H1 (cell line): ENCODE measurements at regions not wholly inside any gene's neighbourhood (a gene's known extent, or its start where the extent isn't known, plus 50 kb on each side); places are given as distances from the start of the nearest gene placed in this dataset.

Experiments
- CTCF ChIA-PET: fragments of 300-600 bp; sonication (Branson Sonifier 250); formaldehyde crosslinking; loops from one replicate; lab custom pipeline; 2021; ENCODE audit not compliant: partially characterized antibody; lab: Charles Lee
- POLR2A ChIA-PET: fragments of 300-600 bp; sonication (Branson Sonifier 250); formaldehyde crosslinking; loops from one replicate; lab custom pipeline; 2021; ENCODE audit warnings: inconsistent platforms; ENCODE audit not compliant: partially characterized antibody; lab: Charles Lee
- DNase-seq, 2 experiments: peaks; one replicate each; pipeline versions ENCODE4 v3.0.0 to v3.0.0-alpha.2; 2010 to 2022; ENCODE audit warnings: low spot score in 2 of 2, low read depth in 1 of 2, mixed read lengths in 1 of 2
- FAIRE-seq: peaks from 2 replicates; lab custom pipeline; 2011; peaks lifted over from hg19 to GRCh38; lab: Jason Lieb, UNC
- H2AFZ ChIP-seq: 2 replicates; pipeline ENCODE4 v1.8.1; 2012; ENCODE audit warnings: low read length, inconsistent platforms
- H2AK5ac ChIP-seq: 2 replicates; pipeline ENCODE4 v1.6.1; 2013; ENCODE audit warnings: low read depth, low read length
- H2BK120ac ChIP-seq: replicated peaks from 2 replicates; pipeline ENCODE3; 2013; ENCODE audit warnings: low read depth, low read length, inconsistent platforms
- H2BK12ac ChIP-seq: 2 replicates; pipeline ENCODE4 v1.6.1; 2013; ENCODE audit warnings: low read depth, low read length
- H2BK15ac ChIP-seq: 2 replicates; pipeline ENCODE4 v1.6.1; 2013; ENCODE audit warnings: low read length
- H2BK20ac ChIP-seq: 2 replicates; pipeline ENCODE4 v1.6.1; 2013; ENCODE audit warnings: low read length
- H2BK5ac ChIP-seq: 2 replicates; pipeline ENCODE4 v1.6.1; 2013; ENCODE audit warnings: low read depth, low read length
- H3K14ac ChIP-seq: 2 replicates; pipeline ENCODE4 v1.6.1; 2013; ENCODE audit warnings: inconsistent platforms; ENCODE audit not compliant: insufficient read length
- H3K18ac ChIP-seq: 2 replicates; pipeline ENCODE4 v1.6.1; 2013; ENCODE audit warnings: low read length; ENCODE audit errors: extremely low read depth
- H3K23ac ChIP-seq: 2 replicates; pipeline ENCODE4 v1.6.1; 2013; ENCODE audit warnings: inconsistent platforms; ENCODE audit not compliant: insufficient read length
- H3K23me2 ChIP-seq: 2 replicates; pipeline ENCODE4 v1.6.1; 2013; ENCODE audit warnings: low read depth, low read length
- H3K27ac ChIP-seq: 2 replicates; pipeline ENCODE4 v1.6.1; 2011; ENCODE audit warnings: low read depth, low read length, inconsistent platforms
- H3K27me3 ChIP-seq, 4 experiments: replicated peaks in 1 of 4; 1 replicate in 1 of 4; 2 replicates in 3 of 4; pipeline versions ENCODE4 v1.6.1 to v1.8.1; 2011 to 2013; ENCODE audit warnings: low read length in 3 of 4, mild to moderate bottlenecking in 3 of 4, inconsistent platforms in 2 of 4, mixed read lengths in 2 of 4, moderate library complexity in 1 of 4; ENCODE audit not compliant: control insufficient read depth in 3 of 4, insufficient read depth in 3 of 4; ENCODE audit errors: extremely low read depth in 1 of 4
- H3K36me3 ChIP-seq, 4 experiments: 2 replicates each; pipeline versions ENCODE4 v1.6.1 to v1.8.1; 2011 to 2013; ENCODE audit warnings: mild to moderate bottlenecking in 4 of 4, low read length in 3 of 4, moderate library complexity in 2 of 4, control low read depth in 1 of 4, inconsistent platforms in 1 of 4; ENCODE audit not compliant: insufficient read depth in 4 of 4, control insufficient read depth in 2 of 4
- H3K4ac ChIP-seq: replicated peaks from 2 replicates; pipeline ENCODE3; 2013; ENCODE audit warnings: low read length, low read depth, mixed read lengths, inconsistent platforms; ENCODE audit not compliant: insufficient read length
- H3K4me1 ChIP-seq, 4 experiments: replicated peaks in 1 of 4; 1 replicate in 1 of 4; 2 replicates in 3 of 4; pipeline versions ENCODE4 v1.6.1 to v1.8.1; 2011 to 2013; ENCODE audit warnings: low read length in 3 of 4, inconsistent platforms in 2 of 4, mixed read lengths in 1 of 4; ENCODE audit not compliant: insufficient read depth in 4 of 4, control insufficient read depth in 3 of 4
- H3K4me2 ChIP-seq, 2 experiments: 2 replicates each; pipeline versions ENCODE4 v1.6.1 to v1.8.1; 2011 to 2013; ENCODE audit warnings: low read depth in 2 of 2, low read length in 2 of 2, control low read depth in 1 of 2, inconsistent platforms in 1 of 2, mild to moderate bottlenecking in 1 of 2; ENCODE audit not compliant: insufficient read depth in 1 of 2
- H3K4me3 ChIP-seq, 4 experiments: fragments of 200-600, 300-600 bp in 1 of 4; sonication (generic), shearing (Covaris generic), sonication (Bioruptor Twin) in 1 of 4; 2 replicates each; pipeline versions ENCODE4 v1.5.1 to v1.8.1; 2011 to 2016; ENCODE audit warnings: low read length in 4 of 4, low read depth in 3 of 4, control low read depth in 2 of 4, inconsistent platforms in 2 of 4, mild to moderate bottlenecking in 2 of 4, mixed read lengths in 1 of 4, moderate library complexity in 1 of 4; ENCODE audit not compliant: insufficient read depth in 2 of 4; ENCODE audit errors: extremely low read depth in 1 of 4
- H3K56ac ChIP-seq: replicated peaks from 2 replicates; pipeline ENCODE3; 2013; ENCODE audit warnings: low read depth, mild to moderate bottlenecking, mixed read lengths, low read length, inconsistent platforms; ENCODE audit not compliant: insufficient read length
- H3K79me1 ChIP-seq: 2 replicates; pipeline ENCODE4 v1.6.1; 2013; ENCODE audit warnings: low read depth, low read length, control low read depth
- H3K79me2 ChIP-seq, 2 experiments: 2 replicates each; pipeline versions ENCODE4 v1.6.1 to v1.8.1; 2012 to 2013; ENCODE audit warnings: low read length in 2 of 2, mild to moderate bottlenecking in 2 of 2, inconsistent platforms in 1 of 2; ENCODE audit not compliant: insufficient read depth in 2 of 2, control insufficient read depth in 1 of 2
- H3K9ac ChIP-seq, 4 experiments: replicated peaks in 1 of 4; 1 replicate in 1 of 4; 2 replicates in 3 of 4; pipeline versions ENCODE4 v1.6.1 to v1.8.1; 2011 to 2013; ENCODE audit warnings: low read depth in 3 of 4, low read length in 3 of 4, control low read depth in 2 of 4, mild to moderate bottlenecking in 2 of 4, moderate library complexity in 2 of 4, inconsistent platforms in 1 of 4; ENCODE audit errors: extremely low read depth in 1 of 4
- H3K9me3 ChIP-seq, 2 experiments: 2 replicates each; pipeline versions ENCODE4 v1.6.1 to v1.8.1; 2012 to 2013; ENCODE audit warnings: mild to moderate bottlenecking in 2 of 2, moderate library complexity in 2 of 2, control low read depth in 1 of 2, inconsistent platforms in 1 of 2, low read depth in 1 of 2, low read length in 1 of 2, mixed read lengths in 1 of 2; ENCODE audit not compliant: insufficient read depth in 2 of 2
- H4K20me1 ChIP-seq, 2 experiments: replicated peaks in 1 of 2; 2 replicates each; pipeline versions ENCODE3 to v1.8.1; 2011 to 2013; ENCODE audit warnings: inconsistent platforms in 2 of 2, low read length in 2 of 2, mild to moderate bottlenecking in 1 of 2; ENCODE audit not compliant: insufficient read depth in 2 of 2, control insufficient read depth in 1 of 2
- H4K5ac ChIP-seq: 2 replicates; pipeline ENCODE4 v1.6.1; 2013; ENCODE audit warnings: low read length, low read depth, mixed read lengths, inconsistent platforms; ENCODE audit not compliant: insufficient read length
- H4K8ac ChIP-seq: 2 replicates; pipeline ENCODE4 v1.8.0; 2013; ENCODE audit warnings: mild to moderate bottlenecking, moderate library complexity, low read length, inconsistent platforms; ENCODE audit not compliant: insufficient read depth; ENCODE audit errors: extremely low read depth
- H4K91ac ChIP-seq: replicated peaks from 2 replicates; pipeline ENCODE3; 2013; ENCODE audit warnings: low read length, mixed read lengths, inconsistent platforms; ENCODE audit not compliant: insufficient read length
- BACH1 ChIP-seq: IDR thresholded peaks from 2 replicates; pipeline ENCODE4 v1.6.1; 2012; ENCODE audit warnings: low read length, improper control_type of control experiment
- CEBPB ChIP-seq: IDR thresholded peaks from 2 replicates; pipeline ENCODE4 v1.6.1; 2012; ENCODE audit warnings: low read depth, low read length
- POU5F1 ChIP-seq: IDR thresholded peaks from 2 replicates; pipeline ENCODE4 v1.6.1; 2011; ENCODE audit warnings: low read depth, mild to moderate bottlenecking, low read length, moderate library complexity
- SIN3A ChIP-seq, 2 experiments: IDR thresholded peaks in 1 of 2; conservative IDR thresholded peaks in 1 of 2; 2 replicates each; pipeline ENCODE4 v1.6.1; 2011 to 2012; ENCODE audit warnings: low read length in 2 of 2, improper control_type of control experiment in 1 of 2, low read depth in 1 of 2, mild to moderate bottlenecking in 1 of 2
- SIRT6 ChIP-seq: IDR thresholded peaks from one replicate; pipeline ENCODE4 v1.7.1; 2012; ENCODE audit warnings: low read length, inconsistent platforms
- WGBS, 2 experiments: shearing (Covaris generic) in 1 of 2; methylation state at CpG; one replicate each; pipeline versions ENCODE4 v1.1.6 to v1.1.7; 2013 to 2015; ENCODE audit warnings: low lambda C conversion rate in 2 of 2, mixed read lengths in 2 of 2, inconsistent platforms in 1 of 2, low coverage in 1 of 2, missing lambda C conversion rate in 1 of 2; ENCODE audit not compliant: insufficient replicate concordance in 2 of 2, insufficient coverage in 1 of 2, insufficient read length in 1 of 2; ENCODE audit errors: extremely low coverage in 1 of 2, missing lambda C conversion rate in 1 of 2; 5-methylcytosine and 5-hydroxymethylcytosine counted together

DNA sequence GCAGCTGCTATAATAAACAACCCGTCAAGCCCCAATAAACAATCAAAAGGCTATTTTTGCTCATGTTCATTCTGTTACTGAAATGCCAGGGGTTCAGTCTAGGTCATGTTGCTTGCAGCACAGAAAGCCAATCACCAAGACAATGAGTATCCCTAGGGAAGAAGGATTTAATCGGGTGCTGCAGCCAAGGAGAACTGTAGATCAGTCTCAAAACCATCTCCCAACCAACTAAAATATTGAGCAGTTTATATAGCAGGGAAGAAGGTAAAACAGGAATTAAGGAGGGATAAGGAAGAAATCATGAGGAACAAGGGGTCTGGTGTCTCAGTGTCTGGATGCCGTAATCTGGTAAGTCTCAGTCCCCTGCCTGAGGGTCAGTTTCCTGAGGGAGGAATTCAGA is 169.5 kb downstream of the BLID start:
- Histone ChIP-seq H2BK12ac (no peak overlapping the region), H2BK5ac (no peak overlapping the region), H3K23ac (no peak overlapping the region), H4K5ac (no peak overlapping the region), H2AFZ (no peak overlapping the region), H2BK20ac (no peak overlapping the region), H3K36me3 (no peaks in the 10 kb centered on the region), H2BK120ac (no peak overlapping the region), H3K4me1 (no peaks in the 10 kb centered on the region), H4K8ac (no peak overlapping the region), H3K4me3 (no peak overlapping the region), H3K4me2 (no peak overlapping the region), H3K23me2 (no peaks in the 10 kb centered on the region; the same call in 1 of the 2 replicates), H3K4ac (no peak overlapping the region), H3K56ac (no peak overlapping the region), H4K20me1 (no peaks in the 10 kb centered on the region), H3K79me2 (no peaks in the 10 kb centered on the region), H2BK15ac (no peak overlapping the region), H3K27me3 (no peaks in the 10 kb centered on the region), H3K27ac (no peak overlapping the region), H3K9ac (no peak overlapping the region), H2AK5ac (no peak overlapping the region), H3K79me1 (no peaks in the 10 kb centered on the region), H3K14ac (no peak overlapping the region), H3K18ac (no peak overlapping the region), H4K91ac (no peak overlapping the region), H3K9me3 (peaks cover 8 to 9% of the 10 kb centered on the region in 2 experiments)
- WGBS, 2 experiments, result 92% methylated on average over 3 of the region's 3 CpGs; no CpG with 5 or more reads in 1 of the 2 experiments
- TF ChIP-seq BACH1 (no peak), CEBPB (no peak), POU5F1 (no peak), SIN3A (conservative IDR thresholded peaks at IDR 0.05 in 1 of 2, IDR thresholded peaks at IDR 0.05 in 1 of 2; ENCODE audit: low read depth in 1 of 2, low read length in 2 of 2) (no peak), SIRT6 (no peak)
- FAIRE-seq (no peak), DNase-seq (no peak)
- ChIA-PET CTCF (no interaction called here), POLR2A (no interaction called here)
